Erythroblast (primary cell): ENCODE measurements at regions not wholly inside any gene's neighbourhood (a gene's known extent, or its start where the extent isn't known, plus 50 kb on each side); places are given as distances from the start of the nearest gene placed in this dataset.

Experiments used
- GATA1 ChIP-seq: IDR thresholded peaks from 2 replicates; pipeline ENCODE4 v1.6.1; 2011; ENCODE audit warnings: low read depth, mild to moderate bottlenecking, control low read depth, low read length, moderate library complexity
- POLR2A ChIP-seq: IDR thresholded peaks from 2 replicates; pipeline ENCODE4 v1.6.1; 2011; ENCODE audit warnings: mild to moderate bottlenecking, low read length

DNA sequence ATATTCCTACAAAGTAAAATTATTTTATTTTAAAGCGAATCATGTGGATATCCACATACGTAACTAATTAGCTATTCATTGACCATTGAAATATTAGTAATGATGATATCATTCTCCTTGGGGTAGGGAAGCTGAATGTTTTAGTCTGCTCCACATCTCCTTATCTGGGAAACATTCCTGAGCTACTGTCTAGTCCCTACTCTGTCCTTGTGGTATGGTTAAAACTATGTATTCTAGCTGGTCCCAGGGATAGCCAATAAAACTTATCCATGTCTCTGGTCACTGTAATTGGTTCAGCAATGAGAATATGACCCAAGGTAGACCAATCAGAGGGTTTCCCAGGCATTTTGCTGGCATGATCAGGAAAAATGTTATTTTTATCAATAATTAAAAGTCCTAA lies 76.0 kb upstream of the DAP start:
- no peak for TF ChIP-seq POLR2A
- no peak for TF ChIP-seq GATA1
